Gastroesophageal sphincter (tissue), 2 donors: ENCODE measurements at regions not wholly inside any gene's neighbourhood (a gene's known extent, or its start where the extent isn't known, plus 50 kb on each side); places are given as distances from the start of the nearest gene placed in this dataset.

Experiments used
- POLR2A ChIP-seq, 2 donors: fragments of 450-650 bp; IDR thresholded peaks; one replicate each; pipeline ENCODE4 v1.6.1; 2017; ENCODE audit warnings: antibody characterized with exemption in 2 of 2, mild to moderate bottlenecking in 2 of 2, moderate library complexity in 1 of 2
- POLR2AphosphoS5 ChIP-seq: sonication (generic); formaldehyde crosslinking; IDR thresholded peaks from one replicate; pipeline ENCODE4 v1.6.1; 2017; ENCODE audit warnings: antibody characterized with exemption

- no peak for TF ChIP-seq POLR2A (IDR thresholded peaks at IDR 0.05)
- no peak for TF ChIP-seq POLR2AphosphoS5
Observed at GRCh38 chr10:129114588-129114987, 352.5 kb upstream of the MGMT start.
